Testis (tissue), 2 donors: ENCODE measurements at regions not wholly inside any gene's neighbourhood (a gene's known extent, or its start where the extent isn't known, plus 50 kb on each side); places are given as distances from the start of the nearest gene placed in this dataset.

Source experiments
- DNase-seq: peaks from one replicate; pipeline ENCODE4 v3.0.0-alpha.2; 2019
- H3K27ac ChIP-seq, 2 donors: fragments of 200-600 bp; sonication (generic); one replicate each; pipeline ENCODE4 v1.5.1; 2019
- H3K27me3 ChIP-seq: fragments of 200-600 bp; sonication (generic); one replicate; pipeline ENCODE4 v1.5.1; 2019
- H3K36me3 ChIP-seq: fragments of 200-600 bp; sonication (generic); one replicate; pipeline ENCODE4 v1.5.1; 2017; ENCODE audit warnings: low read depth; ENCODE audit errors: missing control alignments
- H3K4me1 ChIP-seq: fragments of 200-600 bp; sonication (generic); one replicate; pipeline ENCODE4 v1.5.1; 2019
- H3K4me3 ChIP-seq, 2 donors: fragments of 200-600 bp; sonication (generic); one replicate each; pipeline ENCODE4 v1.5.1; 2017 to 2019
- H3K9me3 ChIP-seq: fragments of 200-600 bp; sonication (generic); one replicate; pipeline ENCODE4 v1.5.1; 2017
- CTCF ChIP-seq, 3 experiments: fragments of 450-650 bp in 2 of 3; fragments of 200-600 bp in 1 of 3; sonication (generic) in 1 of 3; IDR thresholded peaks; one replicate each; pipeline ENCODE4 v1.5.1; 2016 to 2019; ENCODE audit warnings: antibody characterized with exemption in 3 of 3, mild to moderate bottlenecking in 2 of 3, moderate library complexity in 1 of 3
- POLR2A ChIP-seq: fragments of 450-650 bp; IDR thresholded peaks from one replicate; pipeline ENCODE4 v1.6.1; 2017; ENCODE audit warnings: antibody characterized with exemption, mild to moderate bottlenecking, moderate library complexity
- WGBS, 2 donors: methylation state at CpG; one replicate each; pipeline ENCODE4 v1.1.5; 2018; 5-methylcytosine and 5-hydroxymethylcytosine counted together
- intact Hi-C: fragments of 100-400 bp; cut with DNase I; formaldehyde crosslinking; loops from one replicate; pipeline ENCODE4 v1.15.1; 2023; ENCODE audit warnings: low total_unique reads

- Histone ChIP-seq H3K27ac (no peak overlapping the region), H3K4me3 (no peak overlapping the region), H3K4me1 (no peaks in the 10 kb centered on the region), H3K27me3 (no peaks in the 10 kb centered on the region), H3K36me3 (no peaks in the 10 kb centered on the region), H3K9me3 (no peaks in the 10 kb centered on the region)
- no peak for TF ChIP-seq CTCF (IDR thresholded peaks at IDR 0.05)
- TF ChIP-seq POLR2A = no peak
- intact Hi-C loops = no loop called here
- 60 to 78% methylated on average over 8 of the region's 8 CpGs for WGBS, 2 donors
- peak; percentile 24 for DNase-seq
Measured at GRCh38 chr12:12018454-12018853, 52.3 kb upstream of the BCL2L14 start.

GRCh38 chr12:12019881-12020280, 50.9 kb upstream of the BCL2L14 start:
- no peaks in the 10 kb centered on the region for H3K36me3 ChIP-seq
- no peaks in the 10 kb centered on the region for H3K27me3 ChIP-seq
- H3K9me3 ChIP-seq = no peaks in the 10 kb centered on the region
- no peaks in the 10 kb centered on the region for H3K4me1 ChIP-seq
- WGBS, 2 donors = 95% methylated on average over 9 of the region's 9 CpGs
- no peak for DNase-seq
- no peak overlapping the region for H3K27ac ChIP-seq
- intact Hi-C loops = no loop called here
- TF ChIP-seq POLR2A = no peak
- TF ChIP-seq CTCF (IDR thresholded peaks at IDR 0.05) = no peak
- no peak overlapping the region for H3K4me3 ChIP-seq

DNA sequence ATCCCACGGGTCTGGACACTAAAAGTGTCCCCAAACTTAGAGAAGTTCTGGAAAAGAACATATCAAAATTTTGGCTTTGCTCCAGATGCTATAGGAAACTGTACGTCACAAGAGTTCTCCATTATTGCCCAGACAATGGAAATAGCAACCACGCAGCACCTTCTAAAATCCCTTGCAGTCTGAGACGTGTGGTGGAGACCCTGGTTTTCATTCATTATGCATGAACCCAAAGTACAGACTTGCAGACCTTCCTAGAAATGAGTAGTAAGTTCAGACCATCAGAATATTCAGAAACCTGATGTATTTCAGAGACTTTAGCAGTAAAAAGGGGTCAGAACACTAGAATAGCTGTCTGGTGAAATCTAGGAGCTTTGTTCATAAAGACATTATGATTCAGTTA, 50.0 kb upstream of the BCL2L14 start:
- Histone ChIP-seq H3K36me3 (no peaks in the 10 kb centered on the region), H3K27ac (no peak overlapping the region), H3K27me3 (no peaks in the 10 kb centered on the region), H3K9me3 (no peaks in the 10 kb centered on the region), H3K4me1 (no peaks in the 10 kb centered on the region), H3K4me3 (no peak overlapping the region)
- WGBS, 2 donors = 87 to 92% methylated on average over 4 of the region's 4 CpGs
- no peak for DNase-seq
- intact Hi-C loops = no loop called here
- no peak for TF ChIP-seq POLR2A
- no peak for TF ChIP-seq CTCF (IDR thresholded peaks at IDR 0.05)
